ENCODE measurements at regions not wholly inside any gene's neighbourhood (a gene's known extent, or its start where the extent isn't known, plus 50 kb on each side); places are given as distances from the start of the nearest gene placed in this dataset. TPM values are rescaled to one million over a fixed set of nuclear protein-coding genes. Genes with fewer than 3 reads are reported as not detected.

GRCh38 chr15:47661661-47662180, 55.6 kb upstream of the SEMA6D start (continued):
- TF ChIP-seq ZBTB33 (IDR thresholded peaks at IDR 0.05) (no peak), MAX (IDR thresholded peaks at IDR 0.05) (no peak)

- no peak overlapping the region for H3K4me3 ChIP-seq (ENCODE audit: low read depth in 1 of 3, low read length in 3 of 3)
Observed at GRCh38 chr15:47663101-47663500, 54.2 kb upstream of the SEMA6D start.

More at GRCh38 chr15:47663101-47663500, 54.2 kb upstream of the SEMA6D start:
- no peak for TF ChIP-seq RAD21 (IDR thresholded peaks at IDR 0.05)
- TF ChIP-seq SP1 (IDR thresholded peaks at IDR 0.05) = no peak
- no peak for TF ChIP-seq TAF1 (conservative IDR thresholded peaks at IDR 0.05)
- no peak for TF ChIP-seq GABPA (IDR thresholded peaks at IDR 0.05 in 1 of 2, conservative IDR thresholded peaks at IDR 0.05 in 1 of 2)
- no peak overlapping the region for H3K27ac ChIP-seq (ENCODE audit: low read depth in 1 of 2, low read length in 2 of 2)
- H3K27me3 ChIP-seq (ENCODE audit: control insufficient read depth in 4 of 4, insufficient read depth in 4 of 4, low read length in 3 of 4) = no peaks in the 10 kb centered on the region
- H3K36me3 ChIP-seq (ENCODE audit: control insufficient read depth in 4 of 4, insufficient read depth in 3 of 4, low read depth in 1 of 4, low read length in 3 of 4) = no peaks in the 10 kb centered on the region
- H3K4me1 ChIP-seq (ENCODE audit: control insufficient read depth in 4 of 4, insufficient read depth in 4 of 4, low read length in 3 of 4) = no peaks in the 10 kb centered on the region
- H3K9ac ChIP-seq (ENCODE audit: low read depth in 1 of 2, low read length in 2 of 2) = no peak overlapping the region
- WGBS = 43% methylated on average over 2 of the region's 2 CpGs
- no peak for DNase-seq (ENCODE audit: low spot score)
- no peaks in the 10 kb centered on the region for H3K9me3 ChIP-seq (ENCODE audit: control insufficient read depth in 4 of 4, low read length in 3 of 4)

Small RNA genes in the stretch of these regions (small RNA-seq; reads per million reads assigned to genes)
- gene MTND5P40 (not detected), gene RF01182 (not detected), gene RN7SKP139 (not detected), gene RNU6-1014P (not detected)
